Brain microvascular endothelial cell (primary cell): ENCODE measurements at regions not wholly inside any gene's neighbourhood (a gene's known extent, or its start where the extent isn't known, plus 50 kb on each side); places are given as distances from the start of the nearest gene placed in this dataset.

Experiments used
- DNase-seq: peaks from one replicate; pipeline ENCODE4 v3.0.0-alpha.2; 2020
- H3K27ac ChIP-seq: fragments of 250-450 bp; sonication (Bioruptor Pico); 2 replicates; pipeline ENCODE4 v1.5.1; 2020; ENCODE audit warnings: mild to moderate bottlenecking, moderate library complexity
- H3K27me3 ChIP-seq: fragments of 250-450 bp; sonication (Bioruptor Pico); replicated peaks from 2 replicates; pipeline ENCODE4 v1.5.1; 2020; ENCODE audit warnings: mild to moderate bottlenecking
- H3K36me3 ChIP-seq: fragments of 250-450 bp; sonication (Bioruptor Pico); replicated peaks from 2 replicates; pipeline ENCODE4 v1.5.1; 2020; ENCODE audit warnings: mild to moderate bottlenecking
- H3K4me3 ChIP-seq: 2 replicates; pipeline ENCODE4 v1.5.1; 2011; ENCODE audit warnings: low read depth, mild to moderate bottlenecking, control low read depth, low read length, moderate library complexity
- in situ Hi-C: cut with HindIII; loops from 2 replicates; pipeline ENCODE4 v1.10.0; 2017; ENCODE audit warnings: low sequenced_read_pairs, low pct_ligation_motif_present
- TF ChIP-seq, protein P1 (sequence below): IDR thresholded peaks from 2 replicates; pipeline ENCODE4 v1.5.1; 2011; ENCODE audit warnings: low read depth, mild to moderate bottlenecking, moderate library complexity, low read length, control low read depth, inconsistent platforms; ENCODE audit errors: missing control alignments

GRCh38 chrX:131783555-131784308 is 239.4 kb upstream of the STK26 start:
- Histone ChIP-seq H3K36me3 (no peaks in the 10 kb centered on the region), H3K4me3 (peak overlapping the region; percentile 27), H3K27ac (no peak overlapping the region), H3K27me3 (no peaks in the 10 kb centered on the region)
- TF ChIP-seq, protein P1, sequence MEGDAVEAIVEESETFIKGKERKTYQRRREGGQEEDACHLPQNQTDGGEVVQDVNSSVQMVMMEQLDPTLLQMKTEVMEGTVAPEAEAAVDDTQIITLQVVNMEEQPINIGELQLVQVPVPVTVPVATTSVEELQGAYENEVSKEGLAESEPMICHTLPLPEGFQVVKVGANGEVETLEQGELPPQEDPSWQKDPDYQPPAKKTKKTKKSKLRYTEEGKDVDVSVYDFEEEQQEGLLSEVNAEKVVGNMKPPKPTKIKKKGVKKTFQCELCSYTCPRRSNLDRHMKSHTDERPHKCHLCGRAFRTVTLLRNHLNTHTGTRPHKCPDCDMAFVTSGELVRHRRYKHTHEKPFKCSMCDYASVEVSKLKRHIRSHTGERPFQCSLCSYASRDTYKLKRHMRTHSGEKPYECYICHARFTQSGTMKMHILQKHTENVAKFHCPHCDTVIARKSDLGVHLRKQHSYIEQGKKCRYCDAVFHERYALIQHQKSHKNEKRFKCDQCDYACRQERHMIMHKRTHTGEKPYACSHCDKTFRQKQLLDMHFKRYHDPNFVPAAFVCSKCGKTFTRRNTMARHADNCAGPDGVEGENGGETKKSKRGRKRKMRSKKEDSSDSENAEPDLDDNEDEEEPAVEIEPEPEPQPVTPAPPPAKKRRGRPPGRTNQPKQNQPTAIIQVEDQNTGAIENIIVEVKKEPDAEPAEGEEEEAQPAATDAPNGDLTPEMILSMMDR, result peak; percentile 64
- in situ Hi-C loops, result no loop called here
- DNase-seq, result peak; percentile 83

- TF ChIP-seq, protein P1, result no peak
- DNase-seq, result no peak
- Histone ChIP-seq H3K27me3 (no peaks in the 10 kb centered on the region), H3K36me3 (no peaks in the 10 kb centered on the region), H3K27ac (no peak overlapping the region), H3K4me3 (no peak overlapping the region)
- in situ Hi-C loops, result no loop called here
Observed at GRCh38 chrX:131789664-131790063, 233.4 kb upstream of the STK26 start.

GRCh38 chrX:131791608-131792355 is 231.3 kb upstream of the STK26 start:
- in situ Hi-C loops, result no loop called here
- TF ChIP-seq, protein P1, result no peak

GRCh38 chrX:131792356-131792749 is 230.7 kb upstream of the STK26 start:
- TF ChIP-seq, protein P1, result peak; percentile 58
- peak; percentile 87 for DNase-seq
- Histone ChIP-seq H3K27ac (peak overlapping the region; percentile 33), H3K4me3 (peak overlapping the region; percentile 58), H3K27me3 (peaks cover under 1% of the 10 kb centered on the region), H3K36me3 (no peaks in the 10 kb centered on the region)
- in situ Hi-C loops, result no loop called here

More at GRCh38 chrX:131791608-131792355, 231.3 kb upstream of the STK26 start:
- no peak for DNase-seq
- no peaks in the 10 kb centered on the region for H3K36me3 ChIP-seq
- no peaks in the 10 kb centered on the region for H3K27me3 ChIP-seq
- H3K4me3 ChIP-seq, result peak overlapping the region; percentile 42
- H3K27ac ChIP-seq, result no peak overlapping the region

GRCh38 chrX:131792789-131793462 is 230.2 kb upstream of the STK26 start:
- Histone ChIP-seq H3K27ac (peak overlapping the region; percentile 33), H3K27me3 (peaks cover 2% of the 10 kb centered on the region), H3K4me3 (peak overlapping the region; percentile 58), H3K36me3 (no peaks in the 10 kb centered on the region)
- TF ChIP-seq, protein P1, result peak; percentile 60
- DNase-seq, result peak; percentile 87
- in situ Hi-C loops, result no loop called here
